ENCODE measurements at regions not wholly inside any gene's neighbourhood (a gene's known extent, or its start where the extent isn't known, plus 50 kb on each side); places are given as distances from the start of the nearest gene placed in this dataset.
"Not testable (repeated sequence)": the region's sequence is repeated elsewhere in the genome, so short reads cannot be mapped to it uniquely, and the experiment has no call there.

DNA sequence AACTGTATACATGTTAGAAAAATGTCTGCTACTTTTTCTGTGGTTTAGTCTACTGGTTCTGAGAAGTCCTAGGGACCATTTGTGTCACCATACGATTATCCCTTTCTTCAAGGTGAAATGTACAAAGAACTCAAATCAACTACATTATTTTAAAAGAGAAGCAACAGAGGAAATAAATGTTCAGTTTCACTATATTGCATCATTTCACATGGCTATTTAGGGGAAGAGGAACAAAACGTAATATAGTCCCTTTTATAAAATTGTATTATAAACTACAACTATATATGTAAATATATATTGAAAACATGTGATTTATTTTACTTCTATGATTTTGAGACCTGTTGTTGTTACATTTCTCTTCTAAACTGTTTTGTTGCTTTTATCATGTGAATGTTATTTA lies 1308.0 kb downstream of the EPHA7 start:
- H3K36me3 ChIP-seq, result no peaks in the 10 kb centered on the region
- H3K27ac ChIP-seq, result no peak overlapping the region
- no peaks in the 10 kb centered on the region for H3K27me3 ChIP-seq
- no peak overlapping the region for H3K4me2 ChIP-seq
- no peaks in the 10 kb centered on the region for H3K4me1 ChIP-seq
- H3K9me3 ChIP-seq, result no peaks in the 10 kb centered on the region
- H3K9ac ChIP-seq, result no peak overlapping the region
- no peak for TF ChIP-seq Cebpa-rat (IDR thresholded peaks at IDR 0.05)
- no peaks in the 10 kb centered on the region for H4K20me1 ChIP-seq
- H3K4me3 ChIP-seq, result no peak overlapping the region

- Histone ChIP-seq H3K27ac (no peak overlapping the region), H3K9ac (no peak overlapping the region), H3K9me3 (no peaks in the 10 kb centered on the region), H3K4me3 (no peak overlapping the region), H4K20me1 (no peaks in the 10 kb centered on the region), H3K36me3 (no peaks in the 10 kb centered on the region), H3K4me1 (no peaks in the 10 kb centered on the region), H3K4me2 (no peak overlapping the region), H3K27me3 (no peaks in the 10 kb centered on the region)
- no peak for TF ChIP-seq Cebpa-rat (IDR thresholded peaks at IDR 0.05)
Measured at GRCh38 chr6:92110403-92110802, 1309.0 kb downstream of the EPHA7 start.

DNA sequence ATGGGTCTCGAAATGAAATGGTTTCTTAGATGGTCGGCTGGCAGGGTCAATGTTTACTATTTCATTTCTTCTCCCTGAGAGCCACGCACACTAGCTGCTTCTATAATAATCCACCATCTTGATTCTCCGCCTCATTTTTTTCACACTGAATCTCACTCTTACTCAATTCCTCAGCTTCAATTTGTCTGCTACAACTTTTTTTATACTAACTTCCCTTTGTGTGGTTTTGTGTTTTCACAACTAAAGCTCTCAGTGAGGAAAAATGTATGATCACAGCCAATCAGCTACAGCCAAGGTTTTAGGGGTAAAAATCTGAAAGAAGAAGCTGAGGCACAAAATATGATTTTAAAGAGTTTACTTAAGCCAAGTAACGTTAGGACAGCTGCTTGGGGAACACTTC lies 1309.4 kb downstream of the EPHA7 start:
- no peak overlapping the region for H3K4me3 ChIP-seq
- no peak for TF ChIP-seq Cebpa-rat (IDR thresholded peaks at IDR 0.05)
- no peak overlapping the region for H3K27ac ChIP-seq
- no peaks in the 10 kb centered on the region for H3K27me3 ChIP-seq
- no peaks in the 10 kb centered on the region for H4K20me1 ChIP-seq
- H3K4me2 ChIP-seq, result no peak overlapping the region
- no peaks in the 10 kb centered on the region for H3K36me3 ChIP-seq
- H3K4me1 ChIP-seq, result no peaks in the 10 kb centered on the region
- H3K9ac ChIP-seq, result no peak overlapping the region
- H3K9me3 ChIP-seq, result no peaks in the 10 kb centered on the region

DNA sequence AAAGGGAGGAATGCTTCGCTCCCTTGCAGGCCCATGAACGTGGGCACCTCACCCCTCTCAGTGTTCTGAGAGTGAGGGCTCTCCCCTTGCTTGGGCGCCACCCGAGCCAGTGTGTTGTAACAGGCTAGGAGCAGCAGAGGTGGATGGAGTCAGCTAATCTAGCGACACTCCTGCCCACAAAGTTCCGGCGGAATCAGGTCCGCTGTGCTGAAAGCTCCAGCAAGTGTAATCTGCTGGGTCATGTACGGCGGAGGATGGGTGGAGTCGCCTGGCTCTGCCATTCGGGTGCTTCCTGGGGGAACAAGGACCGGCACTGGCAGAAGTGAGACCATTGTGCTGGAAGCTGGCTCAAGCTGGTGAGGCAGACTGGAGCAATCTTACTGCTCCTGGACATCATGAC lies 1310.1 kb downstream of the EPHA7 start:
- no peak overlapping the region for H3K9ac ChIP-seq
- no peaks in the 10 kb centered on the region for H3K4me1 ChIP-seq
- TF ChIP-seq Cebpa-rat (IDR thresholded peaks at IDR 0.05), result no peak
- H3K36me3 ChIP-seq, result no peaks in the 10 kb centered on the region
- H3K4me2 ChIP-seq, result no peak overlapping the region
- no peaks in the 10 kb centered on the region for H3K9me3 ChIP-seq
- H3K4me3 ChIP-seq, result no peak overlapping the region
- no peak overlapping the region for H3K27ac ChIP-seq
- no peaks in the 10 kb centered on the region for H4K20me1 ChIP-seq
- H3K27me3 ChIP-seq, result no peaks in the 10 kb centered on the region

DNA sequence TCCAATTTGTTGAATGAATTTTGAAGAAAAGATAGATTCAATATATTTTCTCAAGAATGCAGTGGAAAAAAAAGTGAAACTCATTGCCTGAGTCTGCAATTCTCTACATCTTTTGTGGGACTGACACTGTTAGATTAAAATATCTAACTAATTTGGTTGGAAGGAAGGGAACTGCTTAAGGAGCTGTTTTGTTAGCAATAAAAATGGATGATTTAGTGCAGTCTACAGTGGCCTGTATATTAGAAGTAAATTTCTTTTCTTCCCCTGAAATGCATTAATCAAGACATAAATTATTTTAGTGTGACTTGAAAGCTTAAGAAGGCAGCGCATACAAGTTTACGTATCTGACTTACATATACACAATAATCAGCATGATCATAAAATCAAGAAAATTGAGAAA lies 1332.6 kb downstream of the EPHA7 start:
- no peak for TF ChIP-seq Cebpa-rat (IDR thresholded peaks at IDR 0.05)
- H3K27me3 ChIP-seq, result no peaks in the 10 kb centered on the region

DNA sequence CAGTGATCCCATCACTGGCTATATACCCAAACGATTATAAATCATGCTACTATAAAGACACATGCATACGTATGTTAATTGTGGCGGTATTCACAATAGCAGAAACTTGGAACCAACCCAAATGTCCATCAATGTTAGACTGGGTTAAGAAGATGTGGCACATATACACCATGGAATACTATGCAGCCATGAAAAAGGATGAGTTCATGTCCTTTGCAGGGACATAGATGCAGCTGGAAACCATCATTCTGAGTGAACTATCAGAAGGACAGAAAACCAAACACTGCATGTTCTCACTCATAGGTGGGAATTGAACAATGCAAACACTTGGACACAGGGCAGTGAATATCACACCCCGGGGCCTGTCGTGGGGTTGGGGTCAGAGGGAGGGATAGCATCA lies 1335.4 kb downstream of the EPHA7 start:
- H3K4me3 ChIP-seq, H3K4me2 ChIP-seq, H4K20me1 ChIP-seq, H3K9ac ChIP-seq, H3K9me3 ChIP-seq, H3K27ac ChIP-seq, H3K36me3 ChIP-seq, H3K27me3 ChIP-seq, H3K4me1 ChIP-seq: not testable (repeated sequence)

More for the DNA sequence above, 1332.6 kb downstream of the EPHA7 start:
- Histone ChIP-seq H3K9ac (no peak overlapping the region), H3K27ac (no peak overlapping the region), H3K9me3 (no peaks in the 10 kb centered on the region), H3K4me3 (no peak overlapping the region), H3K36me3 (no peaks in the 10 kb centered on the region), H4K20me1 (no peaks in the 10 kb centered on the region), H3K4me1 (peaks cover 8% of the 10 kb centered on the region), H3K4me2 (no peak overlapping the region)

DNA sequence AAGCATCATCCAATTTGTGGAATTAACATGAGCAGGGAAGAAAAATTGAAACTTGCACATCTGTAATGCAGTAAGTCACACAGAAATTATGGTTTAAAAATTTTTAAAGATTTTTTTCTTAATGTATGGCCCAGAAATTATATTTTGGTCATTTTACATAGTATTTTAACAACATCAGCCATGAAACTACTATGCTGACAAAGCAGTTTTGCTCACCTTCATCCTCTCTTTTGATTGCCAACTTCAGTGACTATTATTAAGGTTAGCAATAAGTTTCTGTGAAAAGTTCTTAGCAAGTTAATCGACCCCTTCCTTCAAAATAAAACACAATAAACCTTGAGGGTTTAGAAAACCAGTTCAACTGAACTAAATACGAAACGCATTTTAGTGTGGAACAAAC lies 1347.0 kb downstream of the EPHA7 start:
- Histone ChIP-seq H3K4me1 (no peaks in the 10 kb centered on the region), H3K27me3 (no peaks in the 10 kb centered on the region), H3K4me2 (no peak overlapping the region), H3K4me3 (no peak overlapping the region), H4K20me1 (no peaks in the 10 kb centered on the region), H3K9me3 (no peaks in the 10 kb centered on the region), H3K36me3 (no peaks in the 10 kb centered on the region), H3K9ac (no peak overlapping the region), H3K27ac (no peak overlapping the region)
- no peak for TF ChIP-seq Cebpa-rat (IDR thresholded peaks at IDR 0.05)

DNA sequence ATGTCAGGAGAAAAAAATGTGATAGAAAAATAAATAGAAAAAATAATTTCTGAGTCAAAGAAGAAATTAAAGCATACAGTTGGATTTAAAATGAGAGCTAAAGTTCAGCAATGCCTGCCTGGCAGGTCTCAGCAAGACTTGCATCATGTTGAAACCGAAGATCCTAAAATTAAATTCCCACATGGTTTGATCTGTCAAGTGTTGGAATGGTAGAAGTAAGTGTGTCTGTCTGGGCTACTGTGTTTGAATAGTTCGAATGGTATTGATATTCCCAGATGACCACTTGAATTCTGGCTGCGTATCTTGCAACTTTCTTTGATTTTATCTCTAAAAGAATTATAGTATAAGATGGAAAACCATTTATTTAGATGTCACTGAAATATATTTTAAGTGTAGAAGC lies 1349.6 kb downstream of the EPHA7 start:
- TF ChIP-seq Cebpa-rat (IDR thresholded peaks at IDR 0.05), result no peak
- Histone ChIP-seq H3K27me3 (no peaks in the 10 kb centered on the region), H3K9me3 (no peaks in the 10 kb centered on the region)

DNA sequence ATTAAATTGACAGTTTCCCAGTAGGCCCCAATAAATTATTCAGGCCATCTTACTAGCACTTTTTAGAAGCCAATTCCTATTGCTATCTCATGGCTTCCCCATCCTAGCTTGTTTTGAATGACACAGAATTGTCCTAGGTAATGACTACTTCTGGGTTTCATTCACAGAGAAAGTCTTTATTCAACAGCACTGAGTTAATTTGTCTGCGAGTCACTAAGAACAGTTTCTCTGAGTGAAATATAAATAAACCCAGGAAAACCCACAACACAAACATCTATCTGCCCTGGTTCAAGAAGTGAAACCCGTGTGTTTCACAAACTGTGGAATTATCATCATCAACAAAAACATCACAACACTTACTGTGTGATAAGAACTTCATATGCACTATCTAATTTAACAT lies 1366.8 kb downstream of the EPHA7 start:
- no peak for TF ChIP-seq Cebpa-rat (IDR thresholded peaks at IDR 0.05)
- Histone ChIP-seq H3K4me2 (no peak overlapping the region), H3K27ac (no peak overlapping the region), H3K4me3 (no peak overlapping the region), H3K9ac (no peak overlapping the region), H3K27me3 (no peaks in the 10 kb centered on the region), H3K4me1 (no peaks in the 10 kb centered on the region), H3K36me3 (no peaks in the 10 kb centered on the region), H4K20me1 (no peaks in the 10 kb centered on the region), H3K9me3 (no peaks in the 10 kb centered on the region)

More for the DNA sequence above, 1349.6 kb downstream of the EPHA7 start:
- no peak overlapping the region for H3K4me2 ChIP-seq
- no peaks in the 10 kb centered on the region for H3K36me3 ChIP-seq
- H3K4me1 ChIP-seq, result no peaks in the 10 kb centered on the region
- no peak overlapping the region for H3K27ac ChIP-seq
- no peaks in the 10 kb centered on the region for H4K20me1 ChIP-seq
- no peak overlapping the region for H3K4me3 ChIP-seq
- H3K9ac ChIP-seq, result no peak overlapping the region

- H3K9ac ChIP-seq, result no peak overlapping the region
- TF ChIP-seq Cebpa-rat (IDR thresholded peaks at IDR 0.05), result no peak
- H4K20me1 ChIP-seq, result no peaks in the 10 kb centered on the region
- H3K4me3 ChIP-seq, result no peak overlapping the region
- H3K27me3 ChIP-seq, result no peaks in the 10 kb centered on the region
- H3K9me3 ChIP-seq, result no peaks in the 10 kb centered on the region
- H3K36me3 ChIP-seq, result no peaks in the 10 kb centered on the region
- H3K27ac ChIP-seq, result no peak overlapping the region
- H3K4me1 ChIP-seq, result no peaks in the 10 kb centered on the region
- no peak overlapping the region for H3K4me2 ChIP-seq
Measured at GRCh38 chr6:92050216-92050615, 1369.1 kb downstream of the EPHA7 start.

GRCh38 chr6:92047860-92048259 lies 1371.5 kb downstream of the EPHA7 start:
- Histone ChIP-seq H4K20me1 (no peaks in the 10 kb centered on the region), H3K4me3 (no peak overlapping the region), H3K4me1 (no peaks in the 10 kb centered on the region), H3K9me3 (no peaks in the 10 kb centered on the region), H3K9ac (no peak overlapping the region), H3K4me2 (no peak overlapping the region), H3K36me3 (no peaks in the 10 kb centered on the region), H3K27me3 (no peaks in the 10 kb centered on the region), H3K27ac (no peak overlapping the region)
- no peak for TF ChIP-seq Cebpa-rat (IDR thresholded peaks at IDR 0.05)

All from BLaER1 (cell line).